ENCODE measurements at regions not wholly inside any gene's neighbourhood (a gene's known extent, or its start where the extent isn't known, plus 50 kb on each side); places are given as distances from the start of the nearest gene placed in this dataset.

DNA sequence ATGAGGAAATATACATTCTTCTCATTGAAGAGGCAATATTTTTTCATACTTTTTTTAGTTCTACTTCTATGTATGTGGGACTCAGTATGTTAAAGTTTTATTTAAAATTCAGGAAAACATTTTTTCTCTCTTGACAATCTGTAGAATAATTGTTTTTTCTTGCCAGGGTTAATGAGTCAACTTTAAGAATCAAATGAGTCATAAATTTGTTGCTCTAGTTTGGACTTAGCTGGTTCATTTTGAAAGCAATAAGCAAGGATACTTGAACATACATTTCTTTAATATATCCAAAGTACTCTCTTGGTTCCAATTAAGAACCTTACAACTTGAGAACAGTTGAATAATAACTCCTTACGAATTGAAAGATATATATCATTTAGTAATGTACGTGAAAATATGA lies 1145.3 kb upstream of the B3GALT2 start:
- FAIRE-seq = no peak
- DNase-seq (ENCODE audit: low read depth in 1 of 2, low spot score in 1 of 2) = no peak
- Histone ChIP-seq H3K27ac (no peak overlapping the region), H3K9me3 (no peaks in the 10 kb centered on the region), H3K4me1 (no peaks in the 10 kb centered on the region), H3K4me3 (no peak overlapping the region), H3K4me2 (no peak overlapping the region)
- TF ChIP-seq NPAS2 (CRISPR knock-in tag; IDR thresholded peaks at IDR 0.05; ENCODE audit: borderline replicate concordance) (no peak), RCOR1 (IDR thresholded peaks at IDR 0.05; ENCODE audit: low read depth, low read length) (no peak), NR3C1 (IDR thresholded peaks at IDR 0.05) (no peak), ZNF302 (CRISPR knock-in tag; IDR thresholded peaks at IDR 0.05) (no peak), CHD4 (IDR thresholded peaks at IDR 0.05; ENCODE audit: borderline replicate concordance) (no peak), NFE2L2 (conservative IDR thresholded peaks at IDR 0.05; ENCODE audit: low read length) (no peak), SREBF2 (IDR thresholded peaks at IDR 0.05) (no peak), EHMT2 (IDR thresholded peaks at IDR 0.05; ENCODE audit: low read depth) (no peak), HOXB13 (CRISPR knock-in tag; IDR thresholded peaks at IDR 0.05; ENCODE audit: low read depth) (no peak), MAFK (IDR thresholded peaks at IDR 0.05; ENCODE audit: partially characterized antibody) (no peak), RNF2 (IDR thresholded peaks at IDR 0.05; ENCODE audit: borderline replicate concordance, low read depth) (no peak), HOXA7 (CRISPR knock-in tag; IDR thresholded peaks at IDR 0.05) (no peak)
- TF ChIP-seq, protein P1, sequence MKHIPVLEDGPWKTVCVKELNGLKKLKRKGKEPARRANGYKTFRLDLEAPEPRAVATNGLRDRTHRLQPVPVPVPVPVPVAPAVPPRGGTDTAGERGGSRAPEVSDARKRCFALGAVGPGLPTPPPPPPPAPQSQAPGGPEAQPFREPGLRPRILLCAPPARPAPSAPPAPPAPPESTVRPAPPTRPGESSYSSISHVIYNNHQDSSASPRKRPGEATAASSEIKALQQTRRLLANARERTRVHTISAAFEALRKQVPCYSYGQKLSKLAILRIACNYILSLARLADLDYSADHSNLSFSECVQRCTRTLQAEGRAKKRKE (CRISPR knock-in tag; IDR thresholded peaks at IDR 0.05; ENCODE audit: low read depth) = no peak
- TF ChIP-seq, protein P2, sequence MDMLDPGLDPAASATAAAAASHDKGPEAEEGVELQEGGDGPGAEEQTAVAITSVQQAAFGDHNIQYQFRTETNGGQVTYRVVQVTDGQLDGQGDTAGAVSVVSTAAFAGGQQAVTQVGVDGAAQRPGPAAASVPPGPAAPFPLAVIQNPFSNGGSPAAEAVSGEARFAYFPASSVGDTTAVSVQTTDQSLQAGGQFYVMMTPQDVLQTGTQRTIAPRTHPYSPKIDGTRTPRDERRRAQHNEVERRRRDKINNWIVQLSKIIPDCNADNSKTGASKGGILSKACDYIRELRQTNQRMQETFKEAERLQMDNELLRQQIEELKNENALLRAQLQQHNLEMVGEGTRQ (IDR thresholded peaks at IDR 0.05) = no peak
- TF ChIP-seq, protein P3, sequence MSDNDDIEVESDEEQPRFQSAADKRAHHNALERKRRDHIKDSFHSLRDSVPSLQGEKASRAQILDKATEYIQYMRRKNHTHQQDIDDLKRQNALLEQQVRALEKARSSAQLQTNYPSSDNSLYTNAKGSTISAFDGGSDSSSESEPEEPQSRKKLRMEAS (IDR thresholded peaks at IDR 0.05) = no peak
- TF ChIP-seq, protein P4, sequence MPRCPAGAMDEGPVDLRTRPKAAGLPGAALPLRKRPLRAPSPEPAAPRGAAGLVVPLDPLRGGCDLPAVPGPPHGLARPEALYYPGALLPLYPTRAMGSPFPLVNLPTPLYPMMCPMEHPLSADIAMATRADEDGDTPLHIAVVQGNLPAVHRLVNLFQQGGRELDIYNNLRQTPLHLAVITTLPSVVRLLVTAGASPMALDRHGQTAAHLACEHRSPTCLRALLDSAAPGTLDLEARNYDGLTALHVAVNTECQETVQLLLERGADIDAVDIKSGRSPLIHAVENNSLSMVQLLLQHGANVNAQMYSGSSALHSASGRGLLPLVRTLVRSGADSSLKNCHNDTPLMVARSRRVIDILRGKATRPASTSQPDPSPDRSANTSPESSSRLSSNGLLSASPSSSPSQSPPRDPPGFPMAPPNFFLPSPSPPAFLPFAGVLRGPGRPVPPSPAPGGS (IDR thresholded peaks at IDR 0.05) = no peak
- TF ChIP-seq, protein P5, sequence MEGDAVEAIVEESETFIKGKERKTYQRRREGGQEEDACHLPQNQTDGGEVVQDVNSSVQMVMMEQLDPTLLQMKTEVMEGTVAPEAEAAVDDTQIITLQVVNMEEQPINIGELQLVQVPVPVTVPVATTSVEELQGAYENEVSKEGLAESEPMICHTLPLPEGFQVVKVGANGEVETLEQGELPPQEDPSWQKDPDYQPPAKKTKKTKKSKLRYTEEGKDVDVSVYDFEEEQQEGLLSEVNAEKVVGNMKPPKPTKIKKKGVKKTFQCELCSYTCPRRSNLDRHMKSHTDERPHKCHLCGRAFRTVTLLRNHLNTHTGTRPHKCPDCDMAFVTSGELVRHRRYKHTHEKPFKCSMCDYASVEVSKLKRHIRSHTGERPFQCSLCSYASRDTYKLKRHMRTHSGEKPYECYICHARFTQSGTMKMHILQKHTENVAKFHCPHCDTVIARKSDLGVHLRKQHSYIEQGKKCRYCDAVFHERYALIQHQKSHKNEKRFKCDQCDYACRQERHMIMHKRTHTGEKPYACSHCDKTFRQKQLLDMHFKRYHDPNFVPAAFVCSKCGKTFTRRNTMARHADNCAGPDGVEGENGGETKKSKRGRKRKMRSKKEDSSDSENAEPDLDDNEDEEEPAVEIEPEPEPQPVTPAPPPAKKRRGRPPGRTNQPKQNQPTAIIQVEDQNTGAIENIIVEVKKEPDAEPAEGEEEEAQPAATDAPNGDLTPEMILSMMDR (IDR thresholded peaks at IDR 0.05) = no peak
- ChIA-PET POLR2A (no interaction called here), CTCF (no interaction called here)
- WGBS (ENCODE audit: missing lambda C conversion rate) = 68% methylated on average over 2 of the region's 2 CpGs
- no peak for ATAC-seq

DNA sequence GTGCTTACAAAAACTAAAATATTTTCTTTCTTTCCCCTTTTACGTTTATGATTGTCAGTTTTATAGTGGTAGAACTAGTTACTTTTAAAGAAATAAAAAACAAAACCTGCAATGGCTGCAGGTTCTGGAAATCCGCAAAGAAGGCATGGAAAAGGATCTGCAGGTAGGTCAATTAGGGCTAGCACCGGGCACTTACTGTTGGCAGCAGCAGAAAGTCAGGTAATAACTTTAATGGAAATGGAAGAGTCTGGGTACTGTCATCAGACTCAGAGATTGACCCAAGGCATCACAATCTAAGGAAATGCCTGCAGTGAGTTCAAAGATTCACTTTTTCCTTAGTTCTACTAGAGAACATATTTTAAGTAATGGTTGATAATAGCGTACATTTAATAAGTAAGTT lies 1136.3 kb upstream of the B3GALT2 start:
- Histone ChIP-seq H3K9me3 (no peaks in the 10 kb centered on the region), H3K27ac (no peak overlapping the region), H3K4me2 (no peak overlapping the region), H3K4me1 (no peaks in the 10 kb centered on the region), H3K4me3 (no peak overlapping the region)
- FAIRE-seq (no peak), ATAC-seq (no peak), DNase-seq (ENCODE audit: low read depth in 1 of 2, low spot score in 1 of 2) (no peak)
- TF ChIP-seq CEBPB (IDR thresholded peaks at IDR 0.05) (no peak), CHD4 (IDR thresholded peaks at IDR 0.05; ENCODE audit: borderline replicate concordance) (no peak), NPAS2 (CRISPR knock-in tag; IDR thresholded peaks at IDR 0.05; ENCODE audit: borderline replicate concordance) (no peak), FOSL2 (IDR thresholded peaks at IDR 0.05) (no peak), FOSL2 (CRISPR knock-in tag; IDR thresholded peaks at IDR 0.05) (no peak), BHLHE40 (IDR thresholded peaks at IDR 0.05; ENCODE audit: low read depth, low read length) (no peak)
- ChIA-PET POLR2A (no interaction called here), CTCF (no interaction called here)
- WGBS (ENCODE audit: missing lambda C conversion rate) = 67% methylated on average over 4 of the region's 4 CpGs

Measured in A549 (cell line).